ENCODE measurements at regions not wholly inside any gene's neighbourhood (a gene's known extent, or its start where the extent isn't known, plus 50 kb on each side); places are given as distances from the start of the nearest gene placed in this dataset.

DNA sequence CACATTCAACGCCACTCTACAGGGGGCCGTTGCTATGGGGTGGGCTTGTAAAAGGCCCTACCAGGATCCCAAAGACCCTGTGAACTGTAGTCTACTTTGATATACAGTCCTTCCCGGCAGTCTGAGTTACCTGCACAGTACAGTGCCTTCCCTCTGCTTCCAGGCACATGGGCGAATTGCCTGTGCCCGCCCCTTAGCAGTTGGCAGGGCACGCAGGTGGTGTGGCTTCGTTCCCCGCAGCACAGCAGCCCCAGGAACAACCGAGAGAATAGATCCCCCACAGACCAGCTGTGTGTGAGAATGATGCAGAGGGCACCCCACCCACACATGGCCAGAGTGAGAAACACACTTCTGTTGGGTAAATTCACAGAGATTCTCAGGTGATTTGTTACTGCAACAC is 60.6 kb downstream of the MRPL57 start:
- TF ChIP-seq, protein P1, sequence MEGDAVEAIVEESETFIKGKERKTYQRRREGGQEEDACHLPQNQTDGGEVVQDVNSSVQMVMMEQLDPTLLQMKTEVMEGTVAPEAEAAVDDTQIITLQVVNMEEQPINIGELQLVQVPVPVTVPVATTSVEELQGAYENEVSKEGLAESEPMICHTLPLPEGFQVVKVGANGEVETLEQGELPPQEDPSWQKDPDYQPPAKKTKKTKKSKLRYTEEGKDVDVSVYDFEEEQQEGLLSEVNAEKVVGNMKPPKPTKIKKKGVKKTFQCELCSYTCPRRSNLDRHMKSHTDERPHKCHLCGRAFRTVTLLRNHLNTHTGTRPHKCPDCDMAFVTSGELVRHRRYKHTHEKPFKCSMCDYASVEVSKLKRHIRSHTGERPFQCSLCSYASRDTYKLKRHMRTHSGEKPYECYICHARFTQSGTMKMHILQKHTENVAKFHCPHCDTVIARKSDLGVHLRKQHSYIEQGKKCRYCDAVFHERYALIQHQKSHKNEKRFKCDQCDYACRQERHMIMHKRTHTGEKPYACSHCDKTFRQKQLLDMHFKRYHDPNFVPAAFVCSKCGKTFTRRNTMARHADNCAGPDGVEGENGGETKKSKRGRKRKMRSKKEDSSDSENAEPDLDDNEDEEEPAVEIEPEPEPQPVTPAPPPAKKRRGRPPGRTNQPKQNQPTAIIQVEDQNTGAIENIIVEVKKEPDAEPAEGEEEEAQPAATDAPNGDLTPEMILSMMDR (IDR thresholded peaks at IDR 0.05; ENCODE audit: insufficient read depth, low read depth, low read length): no peak
- TF ChIP-seq EZH2 (IDR thresholded peaks at IDR 0.05; ENCODE audit: insufficient read depth, low read length): no peak
